Stimulated activated CD4-positive, alpha-beta T cell treated with anti-CD3 and anti-CD28 coated beads, Interleukin-15, amount 100 ng/mL, for 1 hour (primary cell): ENCODE measurements at regions not wholly inside any gene's neighbourhood (a gene's known extent, or its start where the extent isn't known, plus 50 kb on each side); places are given as distances from the start of the nearest gene placed in this dataset.
"Not testable (repeated sequence)": the region's sequence is repeated elsewhere in the genome, so short reads cannot be mapped to it uniquely, and the experiment has no call there.

Experiments
- DNase-seq, 2 donors: peaks; one replicate each; pipeline ENCODE4 v3.0.0-alpha.2; 2020; ENCODE audit warnings: low read depth in 1 of 2, low spot score in 1 of 2

DNA sequence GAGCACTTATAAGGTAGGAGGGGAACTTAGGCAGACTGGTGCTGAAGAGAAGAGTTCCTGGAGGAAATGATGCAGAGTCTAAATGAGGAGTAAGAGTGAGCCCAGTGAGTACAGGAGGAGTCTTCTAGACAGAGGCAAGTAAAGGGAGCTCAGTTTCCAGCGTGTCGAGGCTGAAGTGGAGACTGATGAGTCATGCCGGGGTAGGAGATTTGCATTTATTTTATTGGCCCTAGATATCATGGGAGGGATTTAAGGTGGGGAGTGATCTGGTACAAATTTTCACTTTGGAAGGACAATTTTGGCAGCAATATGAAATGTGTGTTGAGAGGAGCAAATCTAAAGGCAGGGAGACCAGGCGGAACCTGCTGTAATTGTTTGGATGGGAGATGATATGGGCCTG lies 157.5 kb downstream of the TTC8 start:
- DNase-seq: no peak

DNA sequence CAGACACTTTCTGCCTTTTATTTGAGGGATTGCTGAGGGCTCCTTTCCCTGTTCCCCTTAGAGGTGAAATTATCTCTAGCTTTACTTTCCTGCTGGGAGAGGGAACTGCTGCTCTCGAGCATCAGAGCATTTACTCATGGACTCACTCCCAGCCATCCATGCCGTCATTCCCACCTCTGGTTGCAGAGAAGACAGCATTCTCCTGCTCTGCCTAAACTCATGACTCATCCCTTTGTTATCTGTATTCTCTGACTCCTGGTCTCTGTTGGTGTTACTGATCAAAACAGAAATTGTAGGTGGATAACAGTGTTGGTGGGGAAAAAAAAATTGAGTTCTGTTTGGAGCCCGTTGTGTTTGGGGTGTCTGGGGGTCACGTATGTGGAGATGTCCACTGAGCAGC lies 159.3 kb downstream of the TTC8 start:
- no peak for DNase-seq

DNA sequence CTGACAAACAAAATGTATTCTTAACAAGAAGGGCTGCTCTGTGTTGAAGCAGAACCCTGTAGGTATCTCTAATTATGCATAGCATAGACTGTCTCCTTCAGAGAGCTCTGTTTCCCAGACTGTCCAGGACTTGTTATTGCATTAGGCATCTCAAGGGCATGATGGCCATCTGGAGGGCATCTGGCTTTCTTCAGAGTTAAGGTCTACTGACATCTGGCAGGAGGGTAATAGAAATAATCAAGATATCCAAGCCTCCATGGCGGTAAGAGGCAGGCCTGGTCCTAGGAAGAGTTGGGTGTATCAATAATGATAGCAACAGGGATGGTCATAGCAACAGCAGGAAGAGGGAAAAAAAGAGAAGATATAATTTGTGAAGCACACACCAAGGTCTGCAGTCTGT lies 161.2 kb downstream of the TTC8 start:
- DNase-seq: no peak

DNA sequence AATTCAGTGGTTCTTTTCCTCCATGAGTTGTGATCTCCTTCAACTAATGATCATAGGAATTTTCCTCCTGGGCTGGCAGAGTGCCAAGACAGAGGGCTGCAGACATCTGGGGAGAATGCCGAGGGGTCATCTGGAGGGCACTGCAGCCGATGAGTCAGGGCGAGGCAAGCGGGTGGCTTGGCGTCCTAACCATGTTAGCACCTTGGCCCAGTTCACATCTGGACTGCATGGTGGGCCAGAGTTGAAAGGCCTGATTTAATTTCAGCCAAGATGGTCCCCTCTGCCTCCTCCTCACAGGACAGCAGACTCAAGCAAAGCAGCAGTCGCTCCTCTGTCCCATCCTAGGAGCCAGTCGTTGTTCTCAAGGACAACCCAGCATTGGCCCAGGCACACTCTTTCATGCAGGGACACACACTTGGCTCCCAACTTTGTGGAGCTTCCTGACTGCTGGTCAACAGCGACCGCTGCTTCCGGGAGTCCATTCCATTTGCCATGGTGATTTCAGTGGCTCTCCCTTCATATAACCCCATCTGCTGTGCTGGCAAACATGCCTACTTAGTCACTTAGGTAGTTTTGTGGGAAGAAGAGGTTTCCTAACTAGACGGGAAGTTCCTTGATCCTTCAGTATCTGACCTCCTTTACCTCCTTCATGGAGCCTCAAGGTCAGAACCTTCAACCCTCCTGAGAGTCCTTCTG lies 161.8 kb downstream of the TTC8 start:
- DNase-seq: no peak

DNA sequence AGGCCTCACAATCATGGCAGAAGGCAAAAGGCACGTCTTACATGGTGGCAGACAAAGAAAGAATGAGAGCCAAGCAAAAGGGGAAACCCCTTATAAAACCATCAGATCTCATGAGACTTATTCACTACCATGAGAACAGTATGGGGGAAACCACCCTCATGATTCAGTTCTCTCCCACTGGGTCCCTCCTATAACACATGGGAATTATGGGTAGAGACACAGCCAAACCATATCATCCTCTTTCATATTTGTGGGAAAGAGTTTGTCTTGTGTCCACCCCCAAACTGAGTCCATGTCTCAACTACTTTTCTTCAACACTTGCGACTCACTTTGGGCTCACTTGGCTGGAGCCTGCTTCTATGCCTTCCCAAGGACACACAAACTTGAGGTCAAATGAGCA lies 162.5 kb downstream of the TTC8 start:
- not testable (repeated sequence) for DNase-seq

DNA sequence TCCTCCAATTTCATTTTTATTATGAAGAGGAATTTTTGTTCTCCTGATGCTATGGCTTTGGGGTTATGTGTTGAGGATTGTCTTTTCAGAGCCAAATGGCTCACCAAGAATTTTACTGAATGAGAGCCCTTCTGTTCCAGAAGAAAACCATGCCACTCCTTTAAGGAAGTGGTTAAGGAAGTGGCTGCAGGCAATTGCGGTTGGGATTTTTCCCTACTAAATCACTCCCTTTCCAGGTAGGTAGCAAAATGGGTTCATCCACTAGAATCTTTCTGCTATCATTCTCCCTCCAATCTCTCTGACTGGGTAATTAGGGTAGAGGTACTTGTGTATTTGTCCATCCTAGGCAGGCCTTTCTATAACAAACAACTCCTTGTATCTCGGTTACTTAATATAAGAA lies 163.1 kb downstream of the TTC8 start:
- DNase-seq: no peak

DNA sequence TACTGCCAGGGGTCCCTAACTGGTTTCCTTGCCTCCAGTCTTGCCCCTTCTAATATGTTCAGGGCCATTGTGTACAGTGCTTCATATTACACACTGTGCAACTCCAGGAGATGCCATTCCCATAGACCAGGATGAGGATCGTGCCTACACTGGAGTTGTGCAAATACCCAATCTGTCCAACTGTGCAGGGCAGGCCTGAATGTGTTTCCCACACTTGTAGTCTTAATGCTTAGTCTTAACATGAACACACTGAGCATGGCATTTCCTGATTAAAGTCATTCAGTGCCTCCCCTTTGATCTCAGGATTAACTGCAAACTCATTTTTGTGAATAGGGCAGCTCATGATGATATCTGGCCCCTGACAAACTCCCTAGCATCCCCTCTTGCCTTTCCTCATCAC lies 165.5 kb downstream of the TTC8 start:
- no peak for DNase-seq

DNA sequence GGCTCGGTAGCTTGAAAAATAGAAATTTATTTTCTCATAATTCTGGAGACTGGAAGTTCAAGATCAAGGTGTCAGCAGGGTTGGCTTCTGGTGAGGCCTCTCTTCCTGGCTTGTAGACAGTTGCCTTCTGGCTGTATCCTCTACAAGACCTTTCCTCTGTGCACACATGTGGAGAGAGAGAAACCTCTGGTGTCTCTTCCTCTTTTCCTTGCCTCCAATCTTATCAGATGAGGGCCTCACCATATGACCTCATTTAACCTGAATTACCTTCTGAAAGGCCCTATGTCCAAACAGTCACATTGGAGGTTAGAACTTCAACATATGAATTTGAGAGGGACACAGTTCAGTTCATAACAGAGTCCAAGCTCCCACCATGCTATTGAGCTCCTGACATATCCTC lies 166.4 kb downstream of the TTC8 start:
- no peak for DNase-seq

DNA sequence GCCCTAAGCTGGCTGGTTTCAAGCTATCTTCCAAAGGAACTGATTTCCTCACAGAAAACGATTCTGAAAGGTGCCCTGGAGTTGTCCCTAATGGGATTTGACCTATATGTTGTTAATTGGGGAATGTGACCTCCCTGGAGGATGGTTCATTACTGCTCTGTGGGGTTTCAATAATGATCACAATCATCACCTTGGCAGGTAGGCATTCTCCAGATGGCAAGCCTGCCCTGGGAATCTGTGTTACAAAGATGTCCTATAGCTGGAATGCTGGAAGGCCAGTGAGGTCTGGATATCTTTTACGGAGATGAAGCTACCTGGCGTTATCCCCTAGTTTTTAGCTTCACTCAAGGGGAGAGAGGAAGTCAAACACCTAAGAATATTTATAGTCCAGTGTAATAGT lies 167.6 kb downstream of the TTC8 start:
- no peak for DNase-seq

DNA sequence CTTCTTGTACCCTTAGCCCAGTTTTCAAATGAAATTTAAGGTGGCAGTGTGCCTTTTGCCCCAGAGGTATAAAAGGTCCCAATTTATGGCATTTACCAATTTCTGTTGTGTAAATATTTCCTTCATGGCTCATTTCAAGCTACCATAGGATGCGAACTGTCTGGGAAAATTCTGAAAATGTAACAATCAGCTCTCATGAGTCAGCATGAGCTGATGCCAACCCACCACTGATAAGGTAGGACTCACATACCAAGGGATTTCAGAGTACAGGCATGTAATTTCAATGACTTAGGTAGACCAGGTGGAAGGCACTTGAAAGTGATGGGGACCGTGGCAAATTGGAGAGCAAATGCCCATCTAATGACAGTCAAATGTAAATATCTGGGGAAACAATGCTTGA lies 169.5 kb downstream of the TTC8 start:
- DNase-seq: no peak

DNA sequence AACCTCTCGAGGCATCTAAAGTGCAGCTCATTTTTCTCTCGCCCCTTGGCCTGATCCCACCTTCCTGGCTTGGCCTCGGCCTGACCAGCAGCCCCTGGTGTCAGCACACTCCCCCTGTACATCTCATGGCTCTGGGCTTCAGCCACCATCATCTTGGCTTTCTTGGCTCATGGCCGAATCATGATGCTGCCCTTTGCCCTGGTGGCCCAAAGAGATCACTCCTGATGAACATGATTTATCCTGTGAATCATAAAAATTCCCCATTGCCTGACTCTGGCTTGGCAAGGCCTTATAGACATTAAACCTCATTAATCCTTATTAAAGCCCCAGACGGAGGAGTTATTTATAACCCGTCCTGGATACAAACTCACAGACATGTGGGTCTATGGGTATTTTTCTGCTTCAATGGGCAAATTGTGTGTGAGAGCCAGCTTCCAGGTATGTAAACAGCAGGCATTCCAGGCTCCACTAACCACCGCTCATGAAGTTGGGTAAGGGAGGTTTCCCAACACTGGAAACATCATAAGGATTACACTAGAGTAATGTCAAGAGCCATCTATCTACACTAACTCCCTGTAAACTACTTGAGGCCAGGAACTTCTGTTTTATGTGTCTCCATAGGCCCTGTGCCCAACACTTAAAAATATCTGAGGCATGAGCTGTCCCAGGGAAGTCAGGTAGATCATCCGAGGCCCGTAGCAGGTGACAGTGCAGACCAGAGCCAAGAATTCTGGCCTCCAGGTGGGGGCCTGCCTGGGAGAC lies 171.2 kb downstream of the TTC8 start:
- no peak for DNase-seq

DNA sequence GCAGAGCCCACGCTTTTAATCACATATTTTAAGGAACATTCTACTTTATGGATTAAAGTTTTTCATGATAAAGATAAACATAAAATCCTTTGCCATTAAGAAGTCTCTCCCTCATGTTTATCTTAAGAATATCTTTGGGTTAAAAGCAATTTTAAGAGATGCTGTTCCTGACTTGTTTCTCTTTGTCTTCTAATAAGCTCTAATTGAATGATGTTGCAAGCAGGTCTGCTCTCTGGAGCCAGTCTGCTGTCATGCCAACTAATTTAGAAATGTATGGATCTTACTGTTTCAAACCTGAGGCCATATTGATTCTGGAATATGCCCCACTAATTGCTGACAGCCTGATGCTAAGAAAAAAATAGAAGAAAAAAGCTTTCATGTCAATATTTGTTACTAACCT lies 173.6 kb downstream of the TTC8 start:
- DNase-seq: no peak

DNA sequence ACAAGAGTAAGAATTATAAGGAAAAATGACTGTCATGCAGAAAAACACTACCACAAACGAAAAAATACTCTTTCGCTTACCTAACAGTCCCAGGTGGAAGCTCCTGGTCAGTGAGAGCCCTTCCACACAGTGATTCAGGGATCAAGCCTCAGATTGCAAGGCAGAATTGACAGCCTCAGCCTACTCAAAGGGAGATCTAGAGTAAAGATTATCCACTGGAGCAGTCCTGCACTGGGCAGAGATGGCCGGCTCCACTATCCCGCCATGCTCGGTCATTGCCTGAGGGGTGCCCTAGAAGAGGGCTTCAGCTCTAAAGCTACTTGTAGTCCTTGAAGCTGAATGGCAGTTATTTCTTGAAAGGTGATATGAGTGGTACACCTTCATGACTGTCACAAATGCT lies 174.7 kb downstream of the TTC8 start:
- no peak for DNase-seq

DNA sequence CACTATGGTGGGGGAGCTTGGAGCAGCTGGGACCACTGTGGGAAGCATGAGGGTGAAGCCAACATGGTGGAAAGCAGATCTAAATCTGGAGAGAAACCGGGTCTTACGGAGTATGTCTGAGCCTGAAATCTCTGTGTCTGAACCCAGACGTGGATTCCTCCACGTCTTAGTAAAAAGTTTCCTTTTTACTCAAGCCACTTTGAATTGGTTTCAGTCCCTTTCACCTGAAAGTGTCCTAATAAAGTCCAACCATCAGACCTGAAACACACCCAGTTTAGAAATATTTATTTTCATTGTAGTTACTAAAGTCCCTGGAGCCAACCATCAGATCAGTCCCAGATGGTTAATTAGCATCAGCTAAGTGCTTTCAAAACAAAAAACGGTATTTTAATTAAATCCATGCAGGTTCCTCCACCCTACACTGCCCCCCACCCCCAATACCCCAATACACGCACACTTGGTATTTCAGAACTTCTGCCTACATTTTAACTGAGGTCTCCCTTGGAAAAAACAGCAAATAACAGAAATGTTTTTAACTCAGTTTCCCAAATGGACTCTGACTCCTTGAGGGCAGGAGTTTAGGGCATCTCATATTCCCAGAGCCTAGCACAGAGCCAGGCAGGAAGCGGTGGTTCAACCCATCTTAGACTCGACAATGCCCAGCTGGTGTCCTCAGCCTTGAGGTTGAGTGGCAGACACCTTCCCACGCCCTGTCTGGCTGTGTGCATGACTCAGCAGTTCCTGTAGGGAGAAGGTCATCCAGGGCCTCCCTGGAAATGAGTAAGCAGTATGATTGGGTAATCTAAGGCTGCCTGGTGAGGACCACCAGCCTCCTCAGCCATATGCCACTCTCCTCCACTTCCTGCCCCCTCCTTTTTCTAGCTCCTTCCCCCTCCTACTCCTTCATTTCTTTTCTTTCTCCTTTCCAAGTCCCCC lies 175.8 kb downstream of the TTC8 start:
- DNase-seq: no peak

DNA sequence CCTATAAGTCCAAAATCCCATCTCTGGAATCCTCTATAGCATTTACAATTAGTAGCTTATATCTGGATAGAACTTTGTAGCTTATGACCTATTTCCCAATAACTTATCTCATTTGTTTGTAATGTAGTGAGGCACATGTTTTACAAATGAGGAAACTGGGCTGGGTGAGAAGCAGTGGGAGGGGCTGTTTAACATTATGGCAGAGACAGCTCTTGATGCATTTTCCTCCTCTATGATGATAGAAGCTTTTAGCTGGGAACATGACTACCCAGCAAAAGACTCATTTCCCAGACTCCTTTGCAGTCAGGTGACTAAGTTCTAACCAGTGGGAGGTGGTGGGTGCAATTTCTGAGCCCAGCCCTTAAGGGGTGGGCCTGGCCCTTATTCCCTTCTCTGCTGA lies 179.7 kb downstream of the TTC8 start:
- no peak for DNase-seq

DNA sequence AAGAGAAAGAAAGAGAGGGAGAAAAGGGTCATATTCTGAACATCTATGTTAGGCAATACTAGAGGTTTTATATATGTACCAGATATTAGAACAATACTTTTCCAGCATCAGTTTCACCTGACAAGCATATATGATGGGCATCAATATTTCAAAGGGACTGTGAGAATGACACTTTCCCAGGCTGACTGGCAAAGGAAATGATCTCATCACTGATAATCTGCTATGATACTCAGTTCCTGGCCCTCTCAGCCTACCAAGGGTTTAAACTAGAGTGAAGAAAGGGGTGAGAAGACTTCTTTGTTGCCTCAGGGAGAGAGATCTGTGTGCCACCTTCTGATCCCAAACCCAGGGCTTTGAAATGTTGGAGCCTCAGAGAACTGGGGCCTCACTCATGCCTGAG lies 183.5 kb downstream of the TTC8 start:
- no peak for DNase-seq

DNA sequence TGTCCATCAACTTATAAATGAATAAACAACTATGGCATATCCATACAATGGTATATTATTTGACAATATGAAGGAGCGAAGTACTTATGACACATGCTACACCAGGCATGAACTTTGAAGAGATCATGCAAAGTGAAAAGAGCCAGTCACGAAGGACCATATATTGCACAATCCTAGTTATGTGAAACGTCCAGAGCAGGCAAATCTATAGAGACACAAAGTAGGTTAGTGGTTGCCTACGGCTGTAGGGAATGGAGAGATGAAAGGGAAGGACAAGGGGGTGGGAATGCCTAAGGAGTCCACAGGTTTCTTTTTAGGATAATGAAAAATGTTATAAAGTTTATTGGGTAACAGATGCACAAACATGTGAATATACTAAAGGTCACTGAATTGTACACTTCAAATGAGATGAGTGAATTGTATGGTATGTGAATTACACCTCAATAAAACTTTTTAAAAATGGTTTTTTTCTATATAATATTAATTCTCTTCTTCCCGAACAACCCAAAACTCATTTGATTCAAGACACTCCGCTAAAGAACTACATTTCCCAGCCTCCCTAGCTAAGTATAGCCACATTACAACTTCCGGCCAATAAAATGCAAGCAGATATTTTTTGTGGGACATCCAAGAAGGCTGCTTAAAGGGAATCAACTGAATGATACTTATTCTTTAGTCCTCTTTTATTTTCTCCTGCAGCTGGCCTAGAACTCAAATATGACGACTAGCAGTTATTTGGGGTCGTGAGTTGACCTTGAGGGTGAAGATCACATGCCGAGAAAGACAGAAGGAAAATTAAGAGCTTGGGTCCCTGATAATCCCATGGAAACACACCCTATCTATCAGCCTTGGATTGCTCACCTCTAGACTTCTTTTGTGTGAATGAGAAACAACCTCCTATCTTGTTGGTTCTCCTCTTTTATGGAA lies 187.2 kb downstream of the TTC8 start:
- no peak for DNase-seq

DNA sequence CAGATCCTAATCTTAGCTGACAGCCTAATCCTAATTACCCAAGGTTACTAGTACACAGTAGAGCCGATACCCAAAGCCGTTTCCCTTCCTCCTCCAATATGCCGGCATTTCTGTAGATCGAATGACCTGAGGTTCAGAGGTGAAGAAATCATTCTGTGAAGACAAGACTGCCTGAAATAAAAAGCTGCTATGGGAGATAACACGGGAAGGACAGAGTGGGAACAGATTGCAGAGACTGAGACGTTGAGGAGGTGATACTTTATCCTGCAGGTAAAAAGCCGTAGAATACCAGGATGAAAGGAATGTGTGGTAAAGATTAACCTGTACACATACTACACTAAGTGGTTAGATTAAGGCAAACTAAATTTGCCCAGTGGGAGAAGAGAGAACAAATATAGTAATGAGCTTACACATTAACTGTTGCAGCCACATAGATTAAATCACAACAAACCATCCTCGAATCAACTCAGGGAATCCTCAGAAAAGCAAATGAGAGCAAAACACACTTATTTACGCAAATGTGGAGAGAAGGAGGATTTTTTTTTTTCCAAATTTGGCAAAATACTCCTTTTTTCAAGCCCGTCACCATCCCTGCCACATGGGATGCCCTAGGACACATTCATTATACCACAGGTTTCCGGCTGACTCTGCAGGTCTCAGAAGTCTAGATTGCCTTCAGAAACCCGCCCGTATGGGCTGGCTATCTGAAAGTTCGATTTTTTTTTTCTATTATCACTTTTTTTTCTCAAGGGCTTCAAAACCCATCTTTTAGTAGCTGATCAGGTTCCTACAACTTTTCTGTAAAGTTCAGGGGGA lies 188.0 kb downstream of the TTC8 start:
- DNase-seq: no peak

DNA sequence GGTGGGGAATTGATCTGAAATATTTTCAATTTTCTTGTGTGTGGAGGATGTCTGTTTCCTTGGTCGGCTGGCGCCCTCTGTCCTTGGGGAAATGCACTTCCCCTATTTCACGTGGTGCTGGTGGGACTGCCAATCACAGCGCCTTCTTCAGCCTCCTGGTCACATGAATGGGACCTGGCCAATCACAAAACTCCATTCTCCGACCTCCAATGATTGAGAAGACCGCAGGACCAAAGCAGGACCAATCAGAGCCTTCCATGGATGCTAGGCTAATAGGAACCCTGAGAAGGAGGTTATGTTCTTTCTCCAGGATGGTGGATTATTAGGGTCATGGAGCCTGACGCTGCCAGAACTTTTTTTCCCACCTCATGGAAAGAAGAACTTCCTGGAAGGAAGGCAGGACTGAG lies 188.7 kb downstream of the TTC8 start:
- DNase-seq: no peak
